CD4-positive, alpha-beta T cell treated with Interleukin-4 for 1 hour (primary cell): ENCODE measurements at regions not wholly inside any gene's neighbourhood (a gene's known extent, or its start where the extent isn't known, plus 50 kb on each side); places are given as distances from the start of the nearest gene placed in this dataset.
A peak's percentile ranks its signal among the peaks of the same experiment; 100 is the strongest.

Source experiments
- DNase-seq, 2 donors: peaks; one replicate each; pipeline ENCODE4 v3.0.0-alpha.2; 2020 to 2022

DNA sequence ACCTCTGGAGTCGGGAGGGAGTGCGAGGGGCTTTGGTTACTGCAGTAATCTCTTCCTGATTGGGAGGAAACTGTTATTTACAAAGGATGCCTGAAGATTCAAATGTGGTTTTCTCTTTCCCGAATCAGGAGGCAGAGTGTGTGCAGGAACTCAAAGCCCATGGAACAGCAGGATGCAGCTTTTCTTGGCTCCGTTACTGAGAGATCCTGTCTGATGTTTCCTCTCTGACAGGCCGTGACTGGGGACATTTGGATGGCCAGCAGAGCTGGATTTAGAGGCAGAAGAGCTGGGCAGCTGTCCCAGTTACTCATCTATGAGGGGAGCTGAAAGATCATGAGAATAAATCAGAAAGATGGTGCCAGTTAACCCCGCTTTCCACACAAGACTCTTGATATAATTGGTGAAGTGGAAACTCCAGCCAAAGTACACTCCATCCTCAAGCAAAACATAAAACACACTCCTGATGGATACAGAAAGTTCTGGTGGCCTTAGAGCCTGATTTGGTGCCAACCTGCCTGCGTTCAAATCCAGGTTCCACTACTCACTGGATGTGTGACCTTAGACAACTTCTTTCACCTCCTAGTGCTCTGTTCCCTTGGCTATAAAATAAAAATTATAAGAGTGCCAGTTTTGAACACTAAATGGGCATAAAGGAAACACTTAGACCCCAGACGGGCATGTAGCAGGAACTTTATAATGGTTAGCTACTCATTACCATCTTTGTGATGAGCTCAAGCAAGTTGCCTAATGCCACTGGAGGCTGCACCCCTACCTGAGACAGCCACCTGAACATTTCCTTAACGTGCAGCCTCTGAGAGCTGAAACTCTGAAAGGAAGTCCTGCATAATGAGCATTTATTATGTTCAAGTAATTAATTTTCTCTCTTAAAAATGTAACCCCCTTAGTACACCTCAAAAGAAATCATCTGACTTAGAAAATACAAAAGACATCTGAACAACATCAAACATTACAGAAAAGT lies 349.0 kb upstream of the GATB start:
- DNase-seq, result no peak

DNA sequence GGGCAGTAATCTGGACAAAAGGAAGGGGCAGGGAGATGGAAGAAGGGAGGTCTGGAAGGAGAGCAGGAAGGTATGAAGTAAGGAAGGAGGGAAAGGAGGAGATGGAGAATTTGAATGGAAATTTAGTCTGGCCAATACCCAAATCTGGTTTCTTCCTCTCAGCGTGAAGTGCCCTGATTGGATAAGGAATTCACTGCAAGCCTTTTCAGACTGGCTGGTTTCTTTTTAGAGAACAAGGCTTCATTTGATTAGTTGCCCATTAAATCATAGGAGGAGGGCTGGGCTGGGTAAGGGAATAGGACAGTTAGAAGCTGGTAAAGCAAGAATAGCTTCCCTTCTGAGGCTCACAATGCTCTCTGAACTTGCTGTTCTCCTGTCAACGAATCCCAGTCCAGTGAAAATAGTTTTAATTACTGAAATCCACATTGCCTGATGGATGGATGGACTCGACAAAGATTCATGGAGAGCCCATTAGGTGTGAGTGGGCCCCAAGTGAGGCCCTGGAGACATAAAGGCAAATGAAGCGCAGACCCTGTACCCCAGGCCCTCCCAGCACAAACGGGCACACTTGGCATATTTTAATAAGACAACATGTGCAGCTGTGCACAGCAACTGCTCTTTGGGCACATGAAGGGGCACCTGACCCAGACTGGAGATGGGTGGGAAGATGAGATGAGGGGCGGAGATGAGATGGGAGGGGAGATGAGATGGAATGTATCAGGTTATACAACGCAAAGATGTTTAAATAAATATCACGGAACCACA lies 347.1 kb upstream of the GATB start:
- no peak for DNase-seq

DNA sequence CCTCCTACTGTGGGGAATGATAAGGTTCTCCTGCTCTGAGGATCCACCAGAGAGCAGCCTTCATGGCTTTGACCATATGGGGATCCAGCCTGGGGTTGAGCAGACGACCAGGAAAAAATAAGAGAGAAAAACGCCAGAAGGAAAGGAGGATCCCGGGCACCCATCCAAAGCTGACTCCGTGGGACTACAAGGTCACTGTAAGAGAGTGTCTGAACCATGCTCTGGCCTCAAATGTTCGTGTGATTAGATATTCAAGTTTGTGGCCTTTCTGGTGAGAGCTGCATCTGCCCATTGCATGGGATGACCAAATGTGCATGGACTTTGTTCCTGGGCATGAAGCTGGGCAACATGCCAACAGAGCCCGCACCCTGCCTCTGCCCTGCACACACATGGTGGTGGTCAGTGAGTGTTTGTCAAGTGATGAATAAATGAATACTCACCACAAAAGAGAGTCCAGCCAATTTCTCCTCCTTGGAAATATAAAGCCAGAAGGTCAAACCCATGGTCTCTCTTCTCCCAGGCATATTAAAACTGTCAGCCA lies 346.0 kb upstream of the GATB start:
- DNase-seq, result no peak

DNA sequence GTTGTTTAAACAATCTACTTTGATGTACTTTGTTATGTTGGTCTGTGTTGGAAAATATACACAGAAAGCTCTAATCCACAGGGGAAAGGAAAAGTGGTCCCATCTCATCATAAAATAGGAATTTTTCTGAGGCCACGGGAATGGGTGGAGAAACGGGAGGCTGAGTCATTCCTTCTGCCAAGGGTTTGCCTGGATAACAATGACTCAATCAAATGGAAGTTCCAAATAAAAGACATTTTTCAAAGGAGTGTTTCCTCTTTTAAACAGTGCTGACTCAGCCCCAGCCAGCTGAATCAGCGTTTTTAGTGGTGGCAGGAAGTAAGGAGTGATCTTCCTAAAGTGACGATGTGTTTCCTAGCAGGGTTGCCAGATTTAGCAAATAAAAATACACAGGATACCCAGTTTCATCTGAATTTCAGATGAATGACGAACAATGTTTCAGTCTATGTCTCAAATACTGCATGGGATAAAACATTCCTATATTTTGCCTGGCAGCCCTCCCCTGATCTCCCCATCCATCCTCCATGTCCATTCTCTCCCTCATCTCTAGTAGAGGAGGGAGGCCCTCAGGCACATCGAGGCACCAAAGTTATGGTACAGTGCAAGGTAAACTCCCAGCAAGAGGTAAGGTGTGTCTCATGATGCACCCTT lies 345.4 kb upstream of the GATB start:
- peak; percentile 28 to 46 for DNase-seq

DNA sequence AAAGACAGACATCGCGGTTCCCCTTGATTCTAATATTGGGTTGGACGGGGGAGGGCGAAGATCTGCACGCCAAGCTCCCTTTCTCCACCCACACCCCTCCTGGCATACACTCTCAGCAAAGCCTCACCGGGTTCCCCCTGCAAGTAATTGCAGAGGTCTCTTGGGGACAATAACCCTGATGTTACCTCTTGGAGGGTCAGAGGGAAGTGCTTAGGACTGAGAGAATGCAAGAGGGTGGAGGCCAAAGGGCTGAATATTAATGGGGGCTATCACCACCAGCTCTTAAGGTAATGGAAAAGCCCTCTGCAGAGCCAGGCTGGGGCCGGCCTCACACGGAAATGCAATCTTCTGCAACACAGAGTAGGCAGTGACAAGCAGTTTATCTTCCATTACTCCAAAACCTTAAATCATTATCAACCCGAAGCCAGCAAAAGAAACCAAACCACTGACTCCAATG lies 344.1 kb upstream of the GATB start:
- no peak for DNase-seq

DNA sequence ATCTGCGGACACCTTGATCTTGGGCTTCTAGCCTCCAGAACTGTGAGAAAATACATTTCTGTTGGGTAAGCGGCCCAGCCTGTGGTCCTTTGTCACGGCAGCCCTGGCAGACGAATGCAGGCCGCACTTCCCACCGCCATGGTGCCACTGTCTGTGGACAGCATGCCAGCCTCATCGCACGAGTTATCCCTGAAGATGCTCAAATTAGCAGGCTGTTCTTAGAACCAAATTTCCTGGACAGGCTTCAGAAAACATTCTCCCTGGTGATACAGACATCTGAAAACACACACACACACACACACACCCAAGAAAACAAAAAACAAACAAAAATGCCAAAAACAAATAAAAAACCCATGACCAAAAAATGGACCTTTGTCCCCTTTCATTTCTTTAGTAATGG lies 343.5 kb upstream of the GATB start:
- no peak for DNase-seq

DNA sequence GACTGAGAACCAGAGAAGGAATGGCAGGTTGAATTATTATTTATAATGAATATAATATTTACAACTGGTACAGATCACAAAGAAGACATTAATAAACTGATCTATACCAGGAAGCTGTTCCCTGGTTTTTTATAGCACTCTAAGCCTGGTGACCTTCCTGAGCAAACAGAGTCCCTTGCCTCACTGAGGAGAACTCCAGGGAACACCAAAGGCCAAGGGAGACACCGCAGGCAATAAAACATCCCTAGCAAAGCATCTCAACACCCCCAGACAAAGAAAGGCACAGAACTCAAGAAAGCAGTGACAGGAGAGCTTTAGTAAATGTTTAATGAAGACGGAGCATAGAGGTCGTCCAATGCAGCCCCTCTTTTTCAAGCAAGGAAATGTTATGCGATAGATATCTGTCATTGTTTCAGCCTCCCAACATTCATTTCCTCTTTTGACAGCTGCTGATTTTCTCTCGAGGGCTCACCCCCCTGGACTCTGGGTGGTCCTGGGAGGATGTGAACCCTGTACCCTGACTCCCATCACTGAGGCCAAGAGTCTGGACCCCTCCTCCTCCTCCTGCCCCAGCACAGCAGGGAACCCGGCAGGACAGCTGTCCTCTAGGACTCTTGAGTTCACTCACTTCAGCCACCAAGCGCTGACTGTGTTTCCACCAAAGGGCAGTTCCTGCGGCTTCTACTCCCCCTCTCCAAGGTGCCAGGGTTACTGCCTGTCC lies 342.5 kb upstream of the GATB start:
- DNase-seq, result no peak

DNA sequence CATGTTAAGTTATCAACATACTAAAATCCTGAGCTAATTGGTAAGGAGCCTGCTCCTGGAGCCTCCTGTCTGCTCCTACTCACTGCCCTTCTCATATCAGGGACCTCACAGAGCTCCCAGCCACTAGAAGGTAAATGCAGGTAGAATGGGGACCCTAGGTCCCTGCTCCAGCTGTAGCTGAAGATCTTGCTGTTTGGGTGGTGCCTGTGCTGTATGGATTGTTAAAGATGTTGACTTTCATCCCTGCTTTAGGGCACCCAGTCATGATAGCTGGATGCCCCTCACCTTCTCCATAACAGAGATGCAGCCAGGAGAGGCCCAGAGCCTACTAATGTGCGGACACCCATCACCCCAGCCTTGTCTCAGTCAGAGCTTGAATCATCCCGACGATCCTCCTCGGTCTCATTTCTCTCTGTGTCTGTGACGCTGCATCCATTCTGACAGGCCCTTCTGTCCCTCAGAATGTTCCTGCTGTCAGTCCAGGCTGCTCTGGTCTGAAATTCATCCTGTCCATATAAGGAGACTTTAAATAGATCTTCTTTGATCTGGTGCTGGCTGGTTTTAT lies 341.7 kb upstream of the GATB start:
- DNase-seq, result no peak

DNA sequence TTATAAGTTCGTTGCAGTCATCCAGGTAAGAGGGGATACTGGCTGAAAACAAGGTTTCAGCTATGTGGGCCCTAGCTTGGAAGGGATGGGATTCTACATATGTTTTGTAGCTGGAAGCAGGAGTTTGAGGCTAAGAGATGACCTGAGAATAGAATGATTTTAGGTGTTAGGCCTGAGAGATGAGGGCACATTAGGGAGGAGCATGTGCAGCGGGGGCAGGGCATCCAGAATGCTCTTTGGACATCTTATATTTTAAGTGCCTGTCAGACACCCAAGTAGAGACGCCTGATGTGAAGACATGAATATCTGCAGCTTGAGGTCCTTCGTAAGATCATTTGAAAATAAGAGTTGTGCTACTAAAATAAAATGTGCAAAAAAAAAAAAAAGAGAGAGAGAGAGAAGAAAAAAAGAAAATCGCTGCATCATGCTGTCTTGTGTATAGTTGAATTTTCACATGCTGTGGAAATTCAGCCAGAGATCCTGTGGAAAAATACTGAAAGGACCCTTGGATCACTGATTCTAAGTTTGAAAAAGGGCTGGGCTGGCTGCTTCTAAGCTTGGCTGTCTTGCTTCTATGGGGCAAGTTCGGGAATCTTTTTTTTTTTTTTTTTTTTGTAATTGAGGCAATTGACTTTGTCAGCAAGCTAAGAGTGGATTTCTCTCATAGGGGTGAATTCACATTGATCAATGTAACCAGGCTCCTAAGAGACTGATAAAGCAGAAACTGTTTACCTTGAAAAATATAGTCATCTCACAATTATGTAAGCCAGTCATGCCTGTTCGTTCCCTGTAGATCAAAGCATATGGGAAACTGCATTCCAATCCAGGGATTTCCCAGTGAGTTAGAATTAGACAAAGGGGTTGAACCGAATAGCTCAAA lies 341.0 kb upstream of the GATB start:
- DNase-seq, result no peak

DNA sequence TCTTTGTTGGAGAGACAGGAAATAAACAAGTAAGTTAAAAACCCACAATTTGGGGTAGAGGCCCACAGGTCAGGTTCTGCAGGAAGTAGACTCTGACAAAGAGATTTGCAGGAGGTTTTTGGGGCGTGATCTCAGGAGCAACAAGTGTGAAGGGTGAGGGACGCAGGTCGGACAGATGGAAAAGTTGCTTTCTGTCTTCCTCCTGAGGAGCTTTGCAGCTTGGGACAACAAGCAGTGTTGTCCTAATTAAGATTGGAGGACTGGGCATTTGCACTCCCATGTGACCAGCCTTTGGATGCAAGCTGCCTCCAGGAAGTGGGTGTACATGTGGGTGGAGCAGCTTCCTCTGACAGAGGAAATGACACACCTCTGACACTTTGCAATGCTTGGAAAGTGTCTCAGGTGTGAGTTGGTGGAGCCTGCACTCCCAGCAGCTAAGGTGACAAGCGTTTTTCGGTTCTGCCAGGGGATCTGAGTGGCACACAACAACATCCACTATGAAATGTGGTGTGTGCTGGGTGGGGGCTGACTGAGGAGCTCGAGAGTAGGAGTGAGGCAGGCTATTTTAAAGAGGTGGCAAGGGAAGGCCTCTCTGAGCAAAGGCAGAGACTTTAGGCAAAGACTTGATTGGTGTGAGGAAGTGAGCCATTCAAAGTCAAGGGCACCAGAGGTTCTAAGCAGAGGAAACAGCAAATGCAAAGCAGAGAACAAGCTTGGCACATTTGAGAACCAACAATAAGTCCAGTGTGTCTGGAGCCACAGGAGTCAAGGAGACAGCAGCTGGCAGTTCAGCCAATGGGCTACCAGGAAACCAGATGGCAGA lies 339.8 kb upstream of the GATB start:
- peak; percentile 82 to 85 for DNase-seq

DNA sequence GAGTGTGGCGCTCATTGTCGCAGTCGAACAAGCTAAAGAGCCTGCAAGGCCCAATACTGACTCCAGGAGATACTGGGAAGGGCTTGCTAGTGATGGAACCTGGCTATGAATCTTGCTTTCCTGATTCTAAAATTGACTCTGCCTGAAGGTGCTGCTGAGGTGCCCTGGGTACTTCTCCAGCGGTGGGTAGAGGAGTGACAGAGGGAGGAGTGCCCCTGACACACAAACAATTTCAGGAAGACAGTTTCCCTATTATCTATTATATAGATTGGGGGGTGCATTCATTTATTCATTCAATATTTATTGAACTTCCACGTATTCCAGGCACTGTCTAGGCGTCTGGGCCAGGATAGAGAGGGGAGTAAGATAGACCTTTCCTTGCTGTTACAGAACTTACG lies 339.2 kb upstream of the GATB start:
- DNase-seq, result no peak

DNA sequence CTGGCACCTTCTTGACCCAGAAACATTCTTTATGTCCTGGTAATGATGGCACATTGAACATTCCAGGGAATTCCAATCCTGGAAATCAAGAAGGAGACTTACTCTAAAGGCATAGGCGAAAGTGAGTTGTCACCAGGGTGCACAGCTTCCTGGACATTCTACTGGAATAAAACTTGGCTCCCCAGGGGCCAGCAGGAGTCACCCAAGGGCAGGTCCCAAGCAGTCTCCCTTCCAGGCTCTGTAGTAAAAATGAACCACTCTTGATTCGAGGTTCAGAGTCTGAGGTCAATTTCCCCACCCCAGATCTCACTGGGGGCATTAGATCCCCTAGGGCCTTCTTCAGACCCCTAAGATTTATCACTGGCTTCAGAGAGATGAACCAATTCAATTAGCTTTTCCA lies 338.7 kb upstream of the GATB start:
- DNase-seq, result no peak

DNA sequence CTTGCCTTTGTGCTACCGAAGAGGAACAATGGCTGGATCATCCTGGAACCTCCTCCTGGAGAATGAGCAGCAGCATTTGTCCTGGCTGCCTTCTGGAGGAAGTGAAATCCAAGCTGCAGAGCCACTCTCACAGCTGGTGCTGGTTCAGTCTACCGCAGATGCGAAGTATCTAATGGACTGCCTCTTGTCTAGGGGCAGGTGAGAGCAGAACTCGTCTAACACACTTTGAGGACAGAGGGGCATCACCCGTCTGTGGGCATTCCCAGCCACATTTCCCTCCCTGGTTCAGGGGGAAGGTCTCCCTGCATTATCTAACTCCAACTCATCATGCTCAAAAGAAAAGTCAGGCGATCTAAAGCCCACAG lies 338.2 kb upstream of the GATB start:
- DNase-seq, result no peak

DNA sequence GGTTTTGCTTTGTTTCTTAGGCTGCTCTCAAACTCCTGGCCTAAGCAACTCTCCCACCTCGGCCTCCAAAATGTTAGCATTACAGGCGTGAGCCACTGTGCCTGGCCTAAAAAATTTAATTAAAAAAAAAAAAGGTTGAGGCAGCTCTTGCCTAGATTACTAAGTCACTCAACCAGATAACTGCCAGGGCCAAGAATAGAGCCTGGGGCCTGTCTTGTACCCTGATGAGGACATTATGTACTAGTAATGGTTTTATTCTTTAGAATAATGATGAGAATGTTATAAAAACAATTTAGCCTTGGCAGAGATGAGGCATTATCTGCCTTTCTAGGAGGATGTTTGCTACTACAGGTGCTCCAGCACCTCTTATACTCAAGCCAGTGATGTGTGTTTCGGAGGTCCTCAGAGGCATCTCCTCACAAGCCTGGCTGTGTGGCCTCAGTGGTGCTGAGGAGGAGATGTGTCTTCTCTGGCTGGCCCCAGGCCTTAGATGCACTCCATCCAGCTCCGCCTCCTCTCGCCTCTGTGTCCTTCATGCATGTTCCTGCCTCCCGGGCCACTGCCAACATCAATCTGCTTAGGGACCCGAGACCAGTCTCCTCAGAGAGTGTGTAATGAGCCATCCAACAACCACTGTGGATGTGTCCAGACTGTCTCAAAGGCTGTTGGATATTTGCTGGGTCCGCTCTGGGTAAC lies 337.7 kb upstream of the GATB start:
- no peak for DNase-seq

DNA sequence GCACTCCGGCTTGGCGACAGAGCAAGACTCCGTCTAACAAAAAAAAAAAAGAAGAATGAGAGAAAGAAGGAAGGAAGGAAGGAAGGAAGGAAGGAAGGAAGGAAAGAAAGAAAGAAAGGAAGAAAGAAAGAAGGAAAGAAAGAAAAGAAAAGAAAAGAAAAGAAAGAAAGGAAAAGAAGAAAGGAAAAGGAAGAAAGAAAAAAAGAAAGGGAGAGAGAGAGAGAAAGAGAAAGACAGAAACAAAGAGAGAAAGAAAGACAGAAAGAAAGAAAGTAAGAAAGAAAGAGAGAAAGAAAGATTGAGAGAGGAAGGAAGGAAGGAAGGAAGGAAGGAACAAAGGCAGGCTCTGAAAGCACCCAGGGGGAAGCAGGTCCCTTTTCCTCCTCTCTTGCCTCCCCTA lies 336.6 kb upstream of the GATB start:
- DNase-seq, result no peak

DNA sequence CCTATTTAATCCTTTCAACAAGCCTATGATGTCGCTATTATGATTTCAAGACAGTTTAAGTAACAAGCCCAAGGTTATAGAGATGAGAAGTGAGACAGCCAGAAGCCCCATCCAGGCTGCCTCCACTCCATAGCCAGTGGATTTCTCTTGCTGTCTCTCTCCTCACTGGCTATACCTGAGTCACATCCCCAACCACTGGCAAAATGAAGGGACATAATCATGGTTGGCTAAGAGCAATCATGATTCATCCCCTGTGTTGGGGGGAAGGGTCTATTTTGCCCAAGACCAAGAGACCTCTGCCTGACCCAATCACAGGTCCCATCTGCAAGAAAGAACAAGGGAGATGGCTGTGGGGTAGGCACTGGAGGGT lies 334.9 kb upstream of the GATB start:
- DNase-seq, result no peak

DNA sequence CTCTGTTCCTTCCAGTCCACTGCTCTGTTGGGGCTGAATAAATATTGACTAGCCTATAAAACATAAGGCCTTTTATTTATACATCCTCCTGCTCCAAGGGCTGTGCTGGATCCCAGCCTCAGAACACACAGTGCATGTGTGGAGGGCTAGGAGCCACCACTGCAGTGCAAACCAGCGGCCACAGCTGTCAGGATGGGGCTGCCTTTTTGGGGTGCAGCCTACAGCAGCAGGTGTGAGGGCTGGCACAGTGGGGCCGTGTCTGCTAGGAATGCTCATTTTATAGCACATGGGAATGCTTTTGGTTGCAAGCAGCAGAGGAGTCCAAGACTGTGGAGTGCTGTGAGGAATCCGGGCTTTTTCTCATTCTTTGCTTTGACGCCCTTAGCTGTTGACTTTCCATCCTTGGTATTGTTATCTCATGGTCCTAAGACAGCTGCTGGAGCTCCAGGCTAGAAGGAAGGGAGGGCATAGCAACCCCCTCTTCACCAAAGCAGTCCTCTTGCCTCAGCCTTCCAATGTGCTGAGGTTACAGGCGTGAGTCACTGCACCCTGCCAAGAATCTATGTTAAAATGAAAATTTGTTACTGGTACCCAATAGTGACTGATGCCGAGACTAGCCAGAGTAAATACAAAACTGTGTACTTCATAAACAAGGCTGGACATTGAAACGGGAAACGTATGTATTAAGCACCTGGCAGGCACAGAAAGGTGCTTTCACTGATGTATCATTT lies 334.3 kb upstream of the GATB start:
- no peak for DNase-seq

DNA sequence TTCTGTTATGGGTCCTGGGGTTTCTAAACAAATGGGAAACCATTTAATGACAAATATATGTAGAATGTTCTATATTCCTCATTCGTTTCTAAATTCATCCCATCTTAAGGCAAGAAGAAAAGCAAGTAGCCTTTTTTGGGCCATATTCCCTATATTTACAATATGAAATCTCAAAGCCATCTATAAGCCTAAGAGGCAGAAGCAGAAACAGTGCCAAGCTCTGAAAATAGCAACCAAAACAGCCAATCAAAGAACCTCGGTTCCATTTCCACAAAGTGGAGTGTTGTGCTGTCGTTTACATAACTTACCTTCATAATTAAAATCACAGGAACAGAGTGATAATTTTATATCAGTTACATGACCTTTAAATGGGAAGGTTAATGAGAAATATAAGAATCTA lies 330.6 kb upstream of the GATB start:
- no peak for DNase-seq

DNA sequence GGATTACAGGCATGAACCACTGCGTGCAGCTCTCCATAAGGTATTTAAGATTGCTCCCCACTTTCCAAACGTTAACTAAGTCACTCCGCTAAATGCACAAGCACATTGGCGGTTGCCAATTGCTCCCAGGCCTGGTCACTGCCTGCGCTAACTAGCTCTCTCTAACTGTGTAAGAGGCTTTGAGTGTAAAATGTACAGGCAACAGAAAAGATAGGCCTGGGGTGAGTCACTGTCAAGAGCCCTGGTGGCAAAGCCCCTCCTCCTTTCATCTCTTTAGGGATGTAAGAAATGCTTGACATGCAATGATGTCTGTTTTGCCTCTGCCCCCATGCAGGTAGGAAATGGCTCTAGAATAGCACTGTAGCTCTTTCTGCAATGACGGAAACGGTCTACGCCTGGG lies 329.7 kb upstream of the GATB start:
- DNase-seq, result no peak
